ENCODE measurements at regions not wholly inside any gene's neighbourhood (a gene's known extent, or its start where the extent isn't known, plus 50 kb on each side); places are given as distances from the start of the nearest gene placed in this dataset.
"Not testable (repeated sequence)": the region's sequence is repeated elsewhere in the genome, so short reads cannot be mapped to it uniquely, and the experiment has no call there.

DNA sequence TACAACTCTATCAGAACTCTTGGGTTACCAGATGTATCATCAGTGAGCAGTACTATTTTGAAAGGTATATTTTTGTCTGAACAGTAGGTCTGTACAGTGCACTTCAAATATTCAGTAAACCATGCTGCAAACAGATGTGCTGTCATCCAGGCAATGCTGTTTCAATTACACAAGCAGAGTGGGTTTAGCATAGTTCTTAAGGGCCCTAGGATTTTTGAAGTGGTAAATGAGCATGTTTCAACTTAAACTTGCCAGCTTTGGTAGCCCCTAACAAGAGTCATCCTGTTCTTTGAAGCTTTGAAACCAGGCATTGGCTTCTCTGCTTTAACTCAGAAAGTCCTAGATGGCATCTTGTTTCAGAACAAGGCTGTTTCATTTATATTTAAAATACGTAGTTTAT is 1519.9 kb downstream of the SUCLG1 start:
- TF ChIP-seq, protein P1, sequence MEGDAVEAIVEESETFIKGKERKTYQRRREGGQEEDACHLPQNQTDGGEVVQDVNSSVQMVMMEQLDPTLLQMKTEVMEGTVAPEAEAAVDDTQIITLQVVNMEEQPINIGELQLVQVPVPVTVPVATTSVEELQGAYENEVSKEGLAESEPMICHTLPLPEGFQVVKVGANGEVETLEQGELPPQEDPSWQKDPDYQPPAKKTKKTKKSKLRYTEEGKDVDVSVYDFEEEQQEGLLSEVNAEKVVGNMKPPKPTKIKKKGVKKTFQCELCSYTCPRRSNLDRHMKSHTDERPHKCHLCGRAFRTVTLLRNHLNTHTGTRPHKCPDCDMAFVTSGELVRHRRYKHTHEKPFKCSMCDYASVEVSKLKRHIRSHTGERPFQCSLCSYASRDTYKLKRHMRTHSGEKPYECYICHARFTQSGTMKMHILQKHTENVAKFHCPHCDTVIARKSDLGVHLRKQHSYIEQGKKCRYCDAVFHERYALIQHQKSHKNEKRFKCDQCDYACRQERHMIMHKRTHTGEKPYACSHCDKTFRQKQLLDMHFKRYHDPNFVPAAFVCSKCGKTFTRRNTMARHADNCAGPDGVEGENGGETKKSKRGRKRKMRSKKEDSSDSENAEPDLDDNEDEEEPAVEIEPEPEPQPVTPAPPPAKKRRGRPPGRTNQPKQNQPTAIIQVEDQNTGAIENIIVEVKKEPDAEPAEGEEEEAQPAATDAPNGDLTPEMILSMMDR (conservative IDR thresholded peaks at IDR 0.05; ENCODE audit: low read length): no peak
- no peak for TF ChIP-seq EZH2phosphoT487 (IDR thresholded peaks at IDR 0.05; ENCODE audit: borderline replicate concordance)
- H3K9ac ChIP-seq (ENCODE audit: low read depth, low read length, poor library complexity, severe bottlenecking): no peak overlapping the region
- H3K9me2 ChIP-seq (replicated peaks; ENCODE audit: low read depth, low read length): no peaks in the 10 kb centered on the region
- H3K4me1 ChIP-seq (ENCODE audit: insufficient read depth, low read length, poor library complexity, severe bottlenecking): no peaks in the 10 kb centered on the region
- no peaks in the 10 kb centered on the region for H3F3A ChIP-seq (ENCODE audit: low read depth)
- H3K4me3 ChIP-seq (ENCODE audit: low read length, poor library complexity, severe bottlenecking): no peak overlapping the region
- no peaks in the 10 kb centered on the region for H3K27me3 ChIP-seq (ENCODE audit: insufficient read depth, low read length, poor library complexity, severe bottlenecking)
- H3K79me2 ChIP-seq (ENCODE audit: insufficient read depth, low read length): no peaks in the 10 kb centered on the region
- no peak overlapping the region for H2AFZ ChIP-seq (ENCODE audit: low read length)
- no peaks in the 10 kb centered on the region for H3K36me3 ChIP-seq (ENCODE audit: insufficient read depth, low read length)
- H3K4me2 ChIP-seq (ENCODE audit: low read depth, low read length, poor library complexity, severe bottlenecking): no peak overlapping the region
- no peaks in the 10 kb centered on the region for H3K9me3 ChIP-seq (ENCODE audit: insufficient read depth, low read depth, low read length)
- H4K20me1 ChIP-seq (ENCODE audit: insufficient read depth, low read length, poor library complexity, severe bottlenecking): no peaks in the 10 kb centered on the region

DNA sequence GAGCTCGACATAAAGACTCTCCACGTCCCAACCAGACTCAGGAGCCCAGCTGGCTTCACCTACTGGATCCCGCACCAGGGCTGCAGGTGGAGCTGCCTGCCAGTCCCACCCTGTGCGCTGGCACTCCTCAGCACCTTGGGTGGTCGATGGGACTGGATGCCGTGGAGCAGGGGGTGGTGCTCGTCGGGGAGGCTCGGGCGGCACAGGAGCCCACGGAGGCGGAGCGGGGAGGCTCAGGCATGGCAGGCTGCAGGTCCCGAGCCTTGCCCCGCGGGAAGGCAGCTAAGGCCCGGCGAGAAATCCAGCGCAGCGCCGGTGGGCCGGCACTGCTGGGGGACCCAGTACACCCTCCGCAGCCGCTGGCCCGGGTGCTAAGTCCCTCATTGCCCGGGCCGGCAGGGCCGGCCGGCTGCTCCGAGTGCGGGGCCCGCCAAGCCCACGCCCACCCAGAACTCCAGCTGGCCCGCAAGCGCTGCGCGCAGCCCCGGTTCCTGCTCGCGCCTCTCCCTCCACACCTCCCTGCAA is 1520.7 kb downstream of the SUCLG1 start:
- not testable (repeated sequence) for H3K9ac ChIP-seq (ENCODE audit: low read depth, low read length, poor library complexity, severe bottlenecking); H4K20me1 ChIP-seq (ENCODE audit: insufficient read depth, low read length, poor library complexity, severe bottlenecking); H3K36me3 ChIP-seq (ENCODE audit: insufficient read depth, low read length); H3K9me3 ChIP-seq (ENCODE audit: insufficient read depth, low read depth, low read length); H3K4me2 ChIP-seq (ENCODE audit: low read depth, low read length, poor library complexity, severe bottlenecking); H3K27me3 ChIP-seq (ENCODE audit: insufficient read depth, low read length, poor library complexity, severe bottlenecking); H3K9me2 ChIP-seq (replicated peaks; ENCODE audit: low read depth, low read length); H3K4me1 ChIP-seq (ENCODE audit: insufficient read depth, low read length, poor library complexity, severe bottlenecking); H3K79me2 ChIP-seq (ENCODE audit: insufficient read depth, low read length); H3K4me3 ChIP-seq (ENCODE audit: low read length, poor library complexity, severe bottlenecking); H3F3A ChIP-seq (ENCODE audit: low read depth); H2AFZ ChIP-seq (ENCODE audit: low read length)

DNA sequence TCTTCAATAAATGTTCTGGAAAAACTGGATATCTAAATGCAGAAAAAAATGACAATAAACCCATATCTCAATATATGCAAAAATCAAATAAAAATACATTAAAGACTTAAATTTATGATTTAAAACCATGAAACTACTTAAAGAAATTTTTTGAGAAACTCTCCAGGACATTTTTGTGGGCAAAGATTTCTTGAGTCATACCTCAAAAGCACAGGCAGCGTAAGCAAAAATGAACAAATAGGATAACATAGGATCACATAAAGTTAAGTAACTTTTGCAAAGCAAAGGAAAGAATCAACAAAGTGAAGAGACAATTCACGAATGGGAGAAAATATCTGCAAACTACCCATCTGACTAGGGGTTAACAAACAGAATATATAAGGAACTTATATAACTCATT is 1545.5 kb downstream of the SUCLG1 start:
- TF ChIP-seq, protein P1 (conservative IDR thresholded peaks at IDR 0.05; ENCODE audit: low read length): no peak
- no peak for TF ChIP-seq EZH2phosphoT487 (IDR thresholded peaks at IDR 0.05; ENCODE audit: borderline replicate concordance)
- H3K4me1 ChIP-seq (ENCODE audit: insufficient read depth, low read length, poor library complexity, severe bottlenecking): no peaks in the 10 kb centered on the region
- no peaks in the 10 kb centered on the region for H3K27me3 ChIP-seq (ENCODE audit: insufficient read depth, low read length, poor library complexity, severe bottlenecking)
- H4K20me1 ChIP-seq (ENCODE audit: insufficient read depth, low read length, poor library complexity, severe bottlenecking): no peaks in the 10 kb centered on the region
- H2AFZ ChIP-seq (ENCODE audit: low read length): no peak overlapping the region
- no peak overlapping the region for H3K4me2 ChIP-seq (ENCODE audit: low read depth, low read length, poor library complexity, severe bottlenecking)
- no peak overlapping the region for H3K4me3 ChIP-seq (ENCODE audit: low read length, poor library complexity, severe bottlenecking)
- H3K9ac ChIP-seq (ENCODE audit: low read depth, low read length, poor library complexity, severe bottlenecking): no peak overlapping the region
- H3K36me3 ChIP-seq (ENCODE audit: insufficient read depth, low read length): no peaks in the 10 kb centered on the region
- no peaks in the 10 kb centered on the region for H3K79me2 ChIP-seq (ENCODE audit: insufficient read depth, low read length)
- no peaks in the 10 kb centered on the region for H3F3A ChIP-seq (ENCODE audit: low read depth)
- no peaks in the 10 kb centered on the region for H3K9me3 ChIP-seq (ENCODE audit: insufficient read depth, low read depth, low read length)
- no peaks in the 10 kb centered on the region for H3K9me2 ChIP-seq (replicated peaks; ENCODE audit: low read depth, low read length)

DNA sequence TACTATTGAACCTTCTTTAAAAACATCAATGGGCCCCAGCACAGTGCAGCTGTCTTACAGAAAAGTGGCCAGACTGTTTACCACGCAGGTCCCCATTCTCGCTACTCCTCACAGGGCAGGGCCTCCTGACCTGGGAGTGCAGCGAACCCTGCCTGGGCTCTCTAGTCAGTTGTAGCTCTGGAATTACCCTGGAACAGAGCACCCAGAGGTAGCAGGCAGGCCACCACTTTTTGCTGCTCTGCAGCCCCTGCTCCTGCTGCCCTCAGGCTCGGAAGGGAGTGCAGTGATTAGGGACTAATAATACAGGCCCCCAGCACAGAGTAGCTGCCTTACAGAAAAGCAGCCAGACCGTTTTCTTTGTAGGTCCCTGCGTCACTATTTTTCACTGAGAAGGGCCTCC is 1563.0 kb downstream of the SUCLG1 start:
- H3K4me2 ChIP-seq (ENCODE audit: low read depth, low read length, poor library complexity, severe bottlenecking): no peak overlapping the region
- no peaks in the 10 kb centered on the region for H3F3A ChIP-seq (ENCODE audit: low read depth)
- no peaks in the 10 kb centered on the region for H3K79me2 ChIP-seq (ENCODE audit: insufficient read depth, low read length)

More for the DNA sequence above, 1563.0 kb downstream of the SUCLG1 start:
- Histone ChIP-seq H4K20me1 (ENCODE audit: insufficient read depth, low read length, poor library complexity, severe bottlenecking) (no peaks in the 10 kb centered on the region), H3K9me3 (ENCODE audit: insufficient read depth, low read depth, low read length) (no peaks in the 10 kb centered on the region), H2AFZ (ENCODE audit: low read length) (no peak overlapping the region), H3K9me2 (replicated peaks; ENCODE audit: low read depth, low read length) (no peaks in the 10 kb centered on the region), H3K27me3 (ENCODE audit: insufficient read depth, low read length, poor library complexity, severe bottlenecking) (no peaks in the 10 kb centered on the region), H3K36me3 (ENCODE audit: insufficient read depth, low read length) (no peaks in the 10 kb centered on the region), H3K4me3 (ENCODE audit: low read length, poor library complexity, severe bottlenecking) (no peak overlapping the region), H3K4me1 (ENCODE audit: insufficient read depth, low read length, poor library complexity, severe bottlenecking) (peaks cover 3% of the 10 kb centered on the region), H3K9ac (ENCODE audit: low read depth, low read length, poor library complexity, severe bottlenecking) (no peak overlapping the region)
- TF ChIP-seq, protein P1 (conservative IDR thresholded peaks at IDR 0.05; ENCODE audit: low read length): no peak
- no peak for TF ChIP-seq EZH2phosphoT487 (IDR thresholded peaks at IDR 0.05; ENCODE audit: borderline replicate concordance)

Measured in Loucy (cell line).